RWPE1 (cell line): ENCODE measurements at regions not wholly inside any gene's neighbourhood (a gene's known extent, or its start where the extent isn't known, plus 50 kb on each side); places are given as distances from the start of the nearest gene placed in this dataset.

ENCODE experiments used
- CTCF ChIA-PET: fragments of 350-600 bp; sonication (Branson Sonifier 250); formaldehyde crosslinking; extraction: SDS; loops from one replicate; lab custom pipeline; 2021; lab: Yijun Ruan, JAX
- POLR2A ChIA-PET: fragments of 400-600 bp; formaldehyde crosslinking; extraction: SDS; loops from one replicate; lab custom pipeline; 2020; ENCODE audit warnings: antibody characterized with exemption; ENCODE audit not compliant: low non-redundant PET; lab: Yijun Ruan, JAX
- DNase-seq: peaks from one replicate; pipeline ENCODE4 v3.0.0; 2012; ENCODE audit warnings: low spot score
- H3K27ac ChIP-seq: fragments of 450-650 bp; 2 replicates; pipeline ENCODE4 v1.5.1; 2017
- CTCF ChIP-seq: fragments of 450-650 bp; conservative IDR thresholded peaks from 2 replicates; pipeline ENCODE4 v1.5.1; 2017; ENCODE audit warnings: low read depth, mild to moderate bottlenecking

GRCh38 chr9:73494894-73495293, 343.2 kb downstream of the ANXA1 start:
- ChIA-PET CTCF (no interaction called here), POLR2A (no interaction called here)
- H3K27ac ChIP-seq, result no peak overlapping the region
- no peak for TF ChIP-seq CTCF
- DNase-seq, result no peak

- CTCF ChIA-PET, result no interaction called here
- no peak for DNase-seq
- TF ChIP-seq CTCF, result no peak
- no peak overlapping the region for H3K27ac ChIP-seq
- POLR2A ChIA-PET, result no interaction called here
Observed at GRCh38 chr9:73497796-73498195, 346.1 kb downstream of the ANXA1 start.

DNA sequence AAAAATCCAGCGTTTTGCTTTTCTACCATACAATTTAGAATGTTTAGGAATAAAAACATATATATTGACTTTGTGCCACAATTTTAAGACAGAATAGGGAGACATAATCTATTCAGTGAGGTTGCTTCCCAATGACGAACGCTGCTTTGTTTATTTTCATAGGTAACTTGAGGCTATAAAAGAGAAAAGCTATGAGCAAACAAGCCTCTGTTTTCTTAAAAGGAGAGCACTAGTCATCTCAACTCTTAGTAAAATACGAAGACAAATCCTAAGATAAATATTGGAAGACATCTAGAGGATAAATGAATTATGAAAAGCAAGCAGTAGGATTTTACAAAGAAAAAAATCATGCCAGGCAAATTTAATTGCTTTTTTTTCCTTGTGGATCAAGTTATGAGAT, 363.6 kb downstream of the ANXA1 start:
- H3K27ac ChIP-seq, result no peak overlapping the region
- ChIA-PET CTCF (no interaction called here), POLR2A (no interaction called here)
- DNase-seq, result no peak
- no peak for TF ChIP-seq CTCF

- no peak for TF ChIP-seq CTCF
- no peak for DNase-seq
- H3K27ac ChIP-seq, result no peak overlapping the region
- ChIA-PET CTCF (no interaction called here), POLR2A (no interaction called here)
Observed at GRCh38 chr9:73523391-73523790, 371.7 kb downstream of the ANXA1 start.

DNA sequence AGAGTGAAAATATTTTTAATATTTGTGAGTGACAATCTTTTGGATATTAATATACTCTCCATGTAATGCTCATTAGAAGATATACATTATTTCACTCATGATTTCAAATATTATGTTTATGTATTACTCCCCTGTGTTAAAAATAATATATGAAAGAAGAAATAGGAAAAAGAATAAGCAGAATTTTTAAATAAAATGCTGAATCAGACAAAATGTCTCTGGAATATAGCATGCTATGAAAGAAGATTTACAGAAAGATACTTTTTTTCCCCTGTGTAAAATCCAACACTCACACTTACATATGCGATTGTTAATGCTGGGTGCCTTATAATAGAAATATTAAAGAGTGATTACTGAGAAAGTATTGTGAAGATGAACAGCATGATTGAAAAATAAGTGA, 373.7 kb downstream of the ANXA1 start:
- no peak for DNase-seq
- H3K27ac ChIP-seq, result no peak overlapping the region
- CTCF ChIA-PET, result no interaction called here
- POLR2A ChIA-PET, result no interaction called here
- no peak for TF ChIP-seq CTCF

DNA sequence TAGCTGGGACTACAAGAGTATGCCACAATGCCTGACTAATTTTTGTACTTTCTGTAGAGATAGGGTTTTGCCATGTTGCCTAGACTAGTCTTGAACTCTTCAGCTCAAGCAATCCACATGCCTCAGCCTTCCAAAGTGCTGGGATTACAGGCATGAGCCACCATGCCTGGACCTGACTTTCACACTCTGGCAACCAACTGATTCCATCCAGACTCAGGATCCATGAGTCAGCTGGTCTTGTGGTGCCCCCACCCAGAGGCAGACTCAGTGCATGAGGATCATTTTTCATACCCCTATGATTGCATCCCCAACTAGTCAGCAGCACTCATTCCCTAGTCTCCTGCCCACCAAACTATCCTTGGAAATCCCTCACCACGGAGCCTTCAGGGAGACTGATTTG, 375.9 kb downstream of the ANXA1 start:
- no peak for DNase-seq
- no peak overlapping the region for H3K27ac ChIP-seq
- ChIA-PET CTCF (no interaction called here), POLR2A (no interaction called here)
- TF ChIP-seq CTCF, result no peak

- TF ChIP-seq CTCF, result no peak
- no peak for DNase-seq
- H3K27ac ChIP-seq, result no peak overlapping the region
- ChIA-PET CTCF (no interaction called here), POLR2A (no interaction called here)
Observed at GRCh38 chr9:73528926-73529325, 377.3 kb downstream of the ANXA1 start.
